SK-N-MC (cell line): ENCODE measurements at regions not wholly inside any gene's neighbourhood (a gene's known extent, or its start where the extent isn't known, plus 50 kb on each side); places are given as distances from the start of the nearest gene placed in this dataset.

Source experiments
- EZH2 ChIP-seq: fragments of 200-600 bp; sonication (generic); IDR thresholded peaks from one replicate; pipeline ENCODE4 v1.6.1; 2017; ENCODE audit warnings: antibody characterized with exemption
- POLR2AphosphoS5 ChIP-seq: IDR thresholded peaks from 2 replicates; pipeline ENCODE4 v1.6.1; 2012; ENCODE audit warnings: mild to moderate bottlenecking, low read depth, low read length, borderline replicate concordance

DNA sequence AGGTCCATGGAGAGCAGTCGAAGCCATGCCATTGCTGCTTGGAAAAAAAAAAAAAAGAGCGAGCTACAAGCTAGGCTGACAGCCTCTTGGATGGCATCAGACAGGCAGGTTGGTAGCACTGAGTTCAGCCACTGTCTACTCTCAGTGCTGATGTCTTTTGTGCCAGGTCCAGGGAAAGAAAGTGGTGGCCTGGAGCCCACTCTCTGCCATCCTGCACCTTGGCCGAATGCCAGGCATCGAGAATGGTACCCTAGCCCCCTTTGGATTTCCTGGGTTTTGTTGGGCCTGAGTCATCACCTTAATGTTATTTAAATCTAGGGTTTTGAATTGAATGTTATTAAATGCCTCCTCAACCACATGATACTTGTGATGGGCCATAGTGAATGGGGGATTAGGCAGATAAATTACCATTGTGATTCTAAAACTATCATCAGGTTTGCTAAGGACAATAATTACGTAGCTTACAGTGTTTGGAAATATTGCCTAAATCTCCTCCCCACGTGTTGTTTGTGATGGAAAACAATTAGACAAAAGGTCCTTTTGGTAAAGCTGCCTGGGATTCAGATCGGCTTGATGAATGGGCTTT is 195.7 kb upstream of the GPR26 start:
- TF ChIP-seq EZH2 (no peak), POLR2AphosphoS5 (no peak)
